GM10266 (cell line): ENCODE measurements at regions not wholly inside any gene's neighbourhood (a gene's known extent, or its start where the extent isn't known, plus 50 kb on each side); places are given as distances from the start of the nearest gene placed in this dataset.
"Not testable (repeated sequence)": the region's sequence is repeated elsewhere in the genome, so short reads cannot be mapped to it uniquely, and the experiment has no call there.

Source experiments
- DNase-seq: peaks from one replicate; pipeline ENCODE4 v3.0.0; 2012; ENCODE audit errors: extremely low spot score
- CTCF ChIP-seq: IDR thresholded peaks from 2 replicates; pipeline ENCODE4 v1.5.1; 2012; ENCODE audit warnings: mild to moderate bottlenecking, low read depth; ENCODE audit not compliant: control insufficient read depth, insufficient read depth; ENCODE audit errors: missing control alignments

GRCh38 chr7:136128050-136128449 lies 150.9 kb upstream of the MTPN start:
- DNase-seq, result no peak

GRCh38 chr7:136123352-136123751 lies 146.2 kb upstream of the MTPN start:
- no peak for TF ChIP-seq CTCF
- DNase-seq, result no peak

More at GRCh38 chr7:136128050-136128449, 150.9 kb upstream of the MTPN start:
- no peak for TF ChIP-seq CTCF

- TF ChIP-seq CTCF, result no peak
- DNase-seq, result no peak
Measured at GRCh38 chr7:136122026-136122425, 144.9 kb upstream of the MTPN start.

GRCh38 chr7:136117539-136117938 lies 140.4 kb upstream of the MTPN start:
- DNase-seq, result no peak
- no peak for TF ChIP-seq CTCF

- no peak for DNase-seq
- TF ChIP-seq CTCF, result no peak
Measured at GRCh38 chr7:136116186-136116585, 139.0 kb upstream of the MTPN start.

- peak; percentile 76 for TF ChIP-seq CTCF
- peak; percentile 47 for DNase-seq
Measured at GRCh38 chr7:136114966-136115762, 138.0 kb upstream of the MTPN start.

- DNase-seq, result not testable (repeated sequence)
Measured at GRCh38 chr7:136114467-136114866, 137.3 kb upstream of the MTPN start.

GRCh38 chr7:136109037-136109436 lies 131.9 kb upstream of the MTPN start:
- DNase-seq, result not testable (repeated sequence)
